ENCODE measurements at regions not wholly inside any gene's neighbourhood (a gene's known extent, or its start where the extent isn't known, plus 50 kb on each side); places are given as distances from the start of the nearest gene placed in this dataset.
A peak's percentile ranks its signal among the peaks of the same experiment; 100 is the strongest.

DNA sequence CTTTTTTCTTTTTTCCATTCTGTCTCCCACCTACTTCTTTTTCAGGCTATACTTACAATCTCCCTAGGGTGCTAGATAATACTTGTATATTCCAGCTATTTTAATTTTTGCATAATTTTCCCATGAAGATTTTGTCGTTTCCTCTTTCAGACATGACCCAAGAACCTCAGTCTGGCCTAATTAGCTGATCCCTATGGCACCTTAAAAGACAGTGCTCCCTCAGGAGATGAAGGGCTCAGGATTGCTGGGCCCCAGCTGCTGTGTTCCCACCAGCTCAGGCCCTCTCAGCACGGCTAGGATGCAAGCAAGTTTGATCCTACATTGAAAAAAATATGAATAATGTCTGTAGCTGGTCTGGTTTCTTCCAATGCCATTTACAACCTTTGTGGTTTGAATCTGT lies 55.0 kb upstream of the RGS5 start:
- no peak for DNase-seq (ENCODE audit: low read depth in 2 of 2)

DNA sequence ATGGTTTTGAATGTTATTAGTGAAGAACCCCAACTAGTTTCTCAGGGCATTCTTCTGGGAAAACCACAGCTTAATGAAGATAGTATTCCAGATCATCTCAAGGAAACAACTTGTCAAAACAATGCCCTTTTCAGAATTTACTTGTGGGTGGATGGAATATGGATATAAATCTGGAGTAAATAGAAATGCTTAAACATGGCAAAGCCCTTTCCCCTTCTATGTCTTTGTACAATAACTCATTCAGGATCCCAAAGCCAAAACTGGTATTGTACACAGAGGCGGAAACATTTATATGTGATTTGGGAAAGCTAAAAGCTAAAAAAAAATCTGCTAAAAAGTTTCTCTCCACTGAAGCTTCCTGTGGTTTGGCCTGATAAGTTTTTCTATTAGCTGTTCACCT lies 55.5 kb upstream of the RGS5 start:
- no peak for DNase-seq (ENCODE audit: low read depth in 2 of 2)

DNA sequence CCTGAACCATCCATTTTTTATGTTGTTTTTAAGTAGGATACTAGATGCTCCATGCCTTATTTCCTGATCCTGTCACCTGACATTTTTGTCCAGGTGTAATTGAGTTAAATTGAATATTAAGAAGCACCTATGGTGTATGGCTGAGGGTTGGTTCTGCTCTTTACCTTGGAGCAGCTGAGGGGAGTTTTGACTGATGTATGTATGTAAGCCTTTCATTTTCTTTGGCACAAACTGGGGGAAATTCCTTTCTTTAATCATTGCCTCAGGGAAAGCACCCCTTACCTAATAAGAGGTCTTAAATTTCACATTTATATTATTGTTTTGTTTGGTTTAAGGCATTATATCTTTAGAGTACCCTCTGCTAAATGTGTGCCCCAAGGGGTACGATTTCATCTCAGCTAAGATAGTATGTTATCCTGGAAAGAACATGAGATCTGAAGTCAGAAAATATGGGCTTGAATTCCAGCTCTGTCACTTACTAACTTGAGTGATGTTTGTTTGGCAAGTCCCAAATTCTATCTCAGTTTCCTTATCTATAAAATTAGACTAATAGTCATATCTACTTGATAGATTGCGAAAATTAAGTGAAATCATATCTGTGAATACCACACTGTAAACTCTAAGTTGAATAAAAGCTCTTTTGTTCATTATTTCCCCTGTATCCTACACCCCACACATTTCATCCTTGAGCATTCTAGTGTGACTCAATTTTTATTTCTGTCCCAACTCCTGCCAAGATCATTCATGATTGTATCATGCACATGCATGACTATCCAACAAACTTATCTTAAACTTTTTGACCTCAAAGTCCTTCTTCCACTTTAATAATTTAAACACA lies 57.7 kb upstream of the NUF2 start:
- peak in 1 of 2 donors; percentile 13 for DNase-seq (ENCODE audit: low read depth in 2 of 2)

DNA sequence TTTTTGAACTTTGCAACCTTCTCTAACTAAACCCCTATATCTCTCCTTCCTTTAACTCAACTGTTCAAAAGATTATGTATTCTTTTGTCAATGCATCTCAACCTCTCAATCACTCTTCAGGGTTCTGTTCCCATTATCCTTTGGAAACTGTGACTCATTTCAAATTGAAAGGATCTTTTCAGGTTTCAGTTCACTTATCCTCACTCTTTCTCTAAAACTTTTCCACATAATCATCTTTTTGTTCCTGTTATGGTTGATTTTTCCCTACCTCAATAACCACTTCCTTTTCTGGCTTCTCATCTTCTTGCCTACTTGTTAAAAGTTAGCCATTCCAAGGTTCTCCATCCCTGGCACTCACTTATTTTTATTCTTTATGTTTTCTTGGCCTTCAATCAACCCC lies 56.2 kb upstream of the NUF2 start:
- DNase-seq (ENCODE audit: low read depth in 2 of 2) = no peak

DNA sequence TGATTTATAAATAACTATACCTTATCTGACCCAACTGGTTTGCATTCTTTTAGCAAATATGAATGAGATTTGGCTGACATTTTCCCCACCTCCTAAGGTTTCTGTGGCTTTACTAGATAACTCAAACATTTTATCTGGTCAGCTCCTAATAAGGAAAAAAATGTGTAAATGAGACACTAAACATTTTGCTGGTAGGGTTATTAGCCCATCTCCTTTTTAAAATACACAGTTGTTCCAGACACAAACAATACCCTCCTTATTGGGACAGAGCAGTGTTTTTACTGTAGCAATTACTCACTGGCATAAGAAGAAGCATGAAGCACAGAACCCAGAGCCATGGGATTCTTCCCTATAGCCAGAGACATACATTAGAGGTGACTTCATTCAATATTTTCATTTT lies 53.8 kb upstream of the NUF2 start:
- DNase-seq (ENCODE audit: low read depth in 2 of 2) = no peak

DNA sequence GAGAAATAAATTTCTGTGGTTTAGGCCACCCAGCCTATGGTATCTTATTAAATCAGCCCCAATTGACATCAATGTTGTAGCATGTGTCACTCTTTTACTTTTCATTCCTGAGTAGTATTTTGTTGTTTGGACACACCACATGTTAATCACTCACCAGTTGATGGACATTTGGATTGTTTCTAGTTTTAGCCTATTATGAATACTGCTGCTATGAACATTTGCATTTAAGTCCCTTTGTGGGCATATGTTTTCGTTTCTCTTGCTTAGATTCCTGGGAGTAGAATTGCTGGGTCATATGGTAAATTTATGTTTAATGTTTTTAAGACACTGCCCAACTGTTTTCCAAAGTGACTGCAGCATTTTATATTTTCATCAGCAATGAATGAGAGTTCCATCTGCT lies 50.2 kb upstream of the NUF2 start:
- no peak for DNase-seq (ENCODE audit: low read depth in 2 of 2)

Data from dermis microvascular lymphatic vessel endothelial cell (primary cell).